Upper lobe of left lung (tissue), 4 donors: ENCODE measurements at regions not wholly inside any gene's neighbourhood (a gene's known extent, or its start where the extent isn't known, plus 50 kb on each side); places are given as distances from the start of the nearest gene placed in this dataset.
"Not testable (repeated sequence)": the region's sequence is repeated elsewhere in the genome, so short reads cannot be mapped to it uniquely, and the experiment has no call there.

ENCODE experiments used
- POLR2A ChIP-seq, 4 donors: fragments of 450-650 bp; IDR thresholded peaks; one replicate each; pipeline ENCODE4 v1.5.1; 2016 to 2017; ENCODE audit warnings: antibody characterized with exemption in 4 of 4, mild to moderate bottlenecking in 2 of 4
- TF ChIP-seq, protein P1 (sequence below), 6 experiments: fragments of 450-650 bp in 4 of 6; fragments of 200-600 bp in 2 of 6; sonication (generic) in 2 of 6; IDR thresholded peaks; one replicate each; pipeline ENCODE4 v1.5.1; 2016 to 2019; ENCODE audit warnings: antibody characterized with exemption in 6 of 6

DNA sequence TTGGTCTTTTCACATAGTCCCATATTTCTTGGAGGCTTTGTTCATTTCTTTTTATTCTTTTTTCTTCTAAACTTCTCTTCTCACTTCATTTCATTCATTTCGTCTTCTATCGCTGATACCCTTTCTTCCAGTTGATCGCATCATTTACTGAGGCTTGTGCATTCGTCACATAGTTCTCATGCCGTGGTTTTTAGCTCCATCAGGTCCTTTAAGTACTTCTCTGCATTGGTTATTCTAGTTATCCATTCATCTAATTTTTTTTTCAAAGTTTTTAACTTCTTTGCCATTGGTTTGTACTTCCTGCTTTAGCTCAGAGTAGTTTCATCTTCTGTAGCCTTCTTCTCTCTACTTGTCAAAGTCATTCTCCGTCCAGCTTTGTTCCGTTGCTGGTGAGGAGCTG, 67.0 kb upstream of the PAM start:
- TF ChIP-seq, protein P1, sequence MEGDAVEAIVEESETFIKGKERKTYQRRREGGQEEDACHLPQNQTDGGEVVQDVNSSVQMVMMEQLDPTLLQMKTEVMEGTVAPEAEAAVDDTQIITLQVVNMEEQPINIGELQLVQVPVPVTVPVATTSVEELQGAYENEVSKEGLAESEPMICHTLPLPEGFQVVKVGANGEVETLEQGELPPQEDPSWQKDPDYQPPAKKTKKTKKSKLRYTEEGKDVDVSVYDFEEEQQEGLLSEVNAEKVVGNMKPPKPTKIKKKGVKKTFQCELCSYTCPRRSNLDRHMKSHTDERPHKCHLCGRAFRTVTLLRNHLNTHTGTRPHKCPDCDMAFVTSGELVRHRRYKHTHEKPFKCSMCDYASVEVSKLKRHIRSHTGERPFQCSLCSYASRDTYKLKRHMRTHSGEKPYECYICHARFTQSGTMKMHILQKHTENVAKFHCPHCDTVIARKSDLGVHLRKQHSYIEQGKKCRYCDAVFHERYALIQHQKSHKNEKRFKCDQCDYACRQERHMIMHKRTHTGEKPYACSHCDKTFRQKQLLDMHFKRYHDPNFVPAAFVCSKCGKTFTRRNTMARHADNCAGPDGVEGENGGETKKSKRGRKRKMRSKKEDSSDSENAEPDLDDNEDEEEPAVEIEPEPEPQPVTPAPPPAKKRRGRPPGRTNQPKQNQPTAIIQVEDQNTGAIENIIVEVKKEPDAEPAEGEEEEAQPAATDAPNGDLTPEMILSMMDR (IDR thresholded peaks at IDR 0.05) = not testable (repeated sequence)
- not testable (repeated sequence) for TF ChIP-seq POLR2A (IDR thresholded peaks at IDR 0.05)
